Sigmoid colon (tissue), 4 donors: ENCODE measurements at regions not wholly inside any gene's neighbourhood (a gene's known extent, or its start where the extent isn't known, plus 50 kb on each side); places are given as distances from the start of the nearest gene placed in this dataset.

Experiments
- EP300 ChIP-seq, 4 donors: sonication (generic); formaldehyde crosslinking; IDR thresholded peaks; one replicate each; pipeline ENCODE4 v1.6.1; 2017; ENCODE audit warnings: antibody characterized with exemption in 4 of 4
- POLR2A ChIP-seq, 2 donors: fragments of 450-650 bp; IDR thresholded peaks; one replicate each; pipeline ENCODE4 v1.6.1; 2016; ENCODE audit warnings: antibody characterized with exemption in 2 of 2, mild to moderate bottlenecking in 2 of 2, moderate library complexity in 2 of 2
- POLR2AphosphoS5 ChIP-seq, 4 donors: sonication (generic); formaldehyde crosslinking; IDR thresholded peaks; one replicate each; pipeline ENCODE4 v1.6.1; 2017; ENCODE audit warnings: antibody characterized with exemption in 4 of 4
- TF ChIP-seq, protein P1 (sequence below), 4 experiments: fragments of 450-650 bp in 3 of 4; fragments of 200-600 bp in 1 of 4; IDR thresholded peaks; one replicate each; pipeline ENCODE4 v1.5.1; 2016 to 2019; ENCODE audit warnings: antibody characterized with exemption in 4 of 4, mild to moderate bottlenecking in 3 of 4, moderate library complexity in 2 of 4

DNA sequence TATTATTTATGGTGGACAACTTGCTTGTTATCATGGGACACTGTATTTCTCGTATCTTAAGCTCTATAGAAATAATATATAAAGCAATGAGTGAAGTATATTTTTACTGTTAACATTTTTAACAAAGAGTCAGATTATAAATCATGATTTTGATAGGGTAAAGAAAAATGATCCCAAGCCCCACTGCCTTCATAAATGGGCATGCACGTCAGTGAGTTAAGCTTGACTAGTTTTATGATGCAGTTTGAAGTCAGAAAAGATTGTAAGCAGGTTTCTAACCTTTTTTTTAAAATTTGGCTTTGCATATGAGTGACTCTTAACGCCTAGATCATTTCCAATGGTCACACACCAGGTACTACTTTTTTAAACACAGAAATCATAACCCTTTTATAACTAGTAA, 152.8 kb downstream of the GNAT3 start:
- TF ChIP-seq, protein P1, sequence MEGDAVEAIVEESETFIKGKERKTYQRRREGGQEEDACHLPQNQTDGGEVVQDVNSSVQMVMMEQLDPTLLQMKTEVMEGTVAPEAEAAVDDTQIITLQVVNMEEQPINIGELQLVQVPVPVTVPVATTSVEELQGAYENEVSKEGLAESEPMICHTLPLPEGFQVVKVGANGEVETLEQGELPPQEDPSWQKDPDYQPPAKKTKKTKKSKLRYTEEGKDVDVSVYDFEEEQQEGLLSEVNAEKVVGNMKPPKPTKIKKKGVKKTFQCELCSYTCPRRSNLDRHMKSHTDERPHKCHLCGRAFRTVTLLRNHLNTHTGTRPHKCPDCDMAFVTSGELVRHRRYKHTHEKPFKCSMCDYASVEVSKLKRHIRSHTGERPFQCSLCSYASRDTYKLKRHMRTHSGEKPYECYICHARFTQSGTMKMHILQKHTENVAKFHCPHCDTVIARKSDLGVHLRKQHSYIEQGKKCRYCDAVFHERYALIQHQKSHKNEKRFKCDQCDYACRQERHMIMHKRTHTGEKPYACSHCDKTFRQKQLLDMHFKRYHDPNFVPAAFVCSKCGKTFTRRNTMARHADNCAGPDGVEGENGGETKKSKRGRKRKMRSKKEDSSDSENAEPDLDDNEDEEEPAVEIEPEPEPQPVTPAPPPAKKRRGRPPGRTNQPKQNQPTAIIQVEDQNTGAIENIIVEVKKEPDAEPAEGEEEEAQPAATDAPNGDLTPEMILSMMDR (IDR thresholded peaks at IDR 0.05): no peak
- TF ChIP-seq EP300 (IDR thresholded peaks at IDR 0.05) (no peak), POLR2A (IDR thresholded peaks at IDR 0.05) (no peak), POLR2AphosphoS5 (IDR thresholded peaks at IDR 0.05) (no peak)
